OCI-LY7 (cell line): ENCODE measurements at regions not wholly inside any gene's neighbourhood (a gene's known extent, or its start where the extent isn't known, plus 50 kb on each side); places are given as distances from the start of the nearest gene placed in this dataset.

Experiments used
- BruUV-seq: library from RNA; stranded (reverse); fragments of 400-500 nt; replicated peaks from 2 replicates; lab custom pipeline; 2021; lab: Mats Ljungman, UMichigan
- CTCF ChIA-PET: fragments of 300-600 bp; sonication (Branson Sonifier 250); formaldehyde crosslinking; loops from one replicate; lab custom pipeline; 2022; ENCODE audit warnings: antibody characterized with exemption; ENCODE audit not compliant: unreplicated experiment; lab: Charles Lee
- POLR2A ChIA-PET: fragments of 300-600 bp; sonication (Branson Sonifier 250); formaldehyde crosslinking; loops from one replicate; lab custom pipeline; 2022; ENCODE audit warnings: antibody characterized with exemption; lab: Charles Lee
- DNase-seq: peaks from one replicate; pipeline ENCODE4 v3.0.0-alpha.2; 2015; ENCODE audit warnings: low spot score
- H2AFZ ChIP-seq: fragments of 200-600 bp; sonication (generic), shearing (Covaris generic); 2 replicates; pipeline ENCODE4 v1.6.1; 2014; ENCODE audit warnings: mild to moderate bottlenecking, antibody characterized with exemption, low read length, moderate library complexity
- H3K27ac ChIP-seq: fragments of 200-600 bp; sonication (generic); 2 replicates; pipeline ENCODE4 v1.5.1; 2014; ENCODE audit warnings: mixed run types, low read depth, mild to moderate bottlenecking, moderate library complexity, low read length, inconsistent platforms; ENCODE audit not compliant: poor library complexity, severe bottlenecking
- H3K36me3 ChIP-seq: fragments of 200-600 bp; sonication (generic); 2 replicates; pipeline ENCODE4 v1.6.1; 2014; ENCODE audit warnings: mild to moderate bottlenecking, antibody characterized with exemption, low read length, moderate library complexity, mixed read lengths; ENCODE audit not compliant: insufficient read depth
- H3K4me1 ChIP-seq: fragments of 200-600 bp; sonication (generic); 2 replicates; pipeline ENCODE4 v1.5.1; 2014; ENCODE audit warnings: mild to moderate bottlenecking, low read length; ENCODE audit not compliant: insufficient read depth, poor library complexity, severe bottlenecking
- H3K4me2 ChIP-seq: fragments of 200-600 bp; sonication (generic); 2 replicates; pipeline ENCODE4 v1.6.1; 2014; ENCODE audit warnings: mild to moderate bottlenecking, low read length
- H3K4me3 ChIP-seq: fragments of 200-600 bp; sonication (generic); 2 replicates; pipeline ENCODE4 v1.5.1; 2014; ENCODE audit warnings: mild to moderate bottlenecking, low read depth, low read length; ENCODE audit not compliant: poor library complexity, severe bottlenecking
- H3K79me2 ChIP-seq: fragments of 200-600 bp; sonication (generic); 2 replicates; pipeline ENCODE4 v1.6.1; 2016; ENCODE audit warnings: low read depth, mild to moderate bottlenecking, low read length, moderate library complexity, mixed read lengths; ENCODE audit not compliant: insufficient read depth
- H3K9me2 ChIP-seq: fragments of 200-600 bp; sonication (generic); 2 replicates; pipeline ENCODE4 v1.6.1; 2016; ENCODE audit warnings: mild to moderate bottlenecking, low read length, mixed read lengths; ENCODE audit not compliant: insufficient read depth
- H3K9me3 ChIP-seq: fragments of 200-600 bp; sonication (generic); 2 replicates; pipeline ENCODE4 v1.6.1; 2014; ENCODE audit warnings: mild to moderate bottlenecking, mixed run types, low read length, mixed read lengths
- H4K20me1 ChIP-seq: fragments of 200-600 bp; sonication (generic); 2 replicates; pipeline ENCODE4 v1.6.1; 2014; ENCODE audit warnings: mild to moderate bottlenecking, antibody characterized with exemption, low read length, moderate library complexity, mixed read lengths; ENCODE audit not compliant: insufficient read depth
- CTCF ChIP-seq: fragments of 200-600 bp; sonication (generic); conservative IDR thresholded peaks from 2 replicates; pipeline ENCODE4 v1.5.1; 2014; ENCODE audit warnings: mild to moderate bottlenecking, antibody characterized with exemption, low read length, moderate library complexity, mixed read lengths
- EZH2phosphoT487 ChIP-seq: fragments of 200-600 bp; sonication (generic); IDR thresholded peaks from 2 replicates; pipeline ENCODE4 v1.6.1; 2018; ENCODE audit warnings: low read depth, borderline replicate concordance, mild to moderate bottlenecking, mixed run types, antibody characterized with exemption, low read length, moderate library complexity, mixed read lengths
- intact Hi-C: fragments of 100-400 bp; cut with micrococcal nuclease; formaldehyde crosslinking; loops from one replicate; pipeline ENCODE4 v1.10.0; 2022; ENCODE audit not compliant: unreplicated experiment

DNA sequence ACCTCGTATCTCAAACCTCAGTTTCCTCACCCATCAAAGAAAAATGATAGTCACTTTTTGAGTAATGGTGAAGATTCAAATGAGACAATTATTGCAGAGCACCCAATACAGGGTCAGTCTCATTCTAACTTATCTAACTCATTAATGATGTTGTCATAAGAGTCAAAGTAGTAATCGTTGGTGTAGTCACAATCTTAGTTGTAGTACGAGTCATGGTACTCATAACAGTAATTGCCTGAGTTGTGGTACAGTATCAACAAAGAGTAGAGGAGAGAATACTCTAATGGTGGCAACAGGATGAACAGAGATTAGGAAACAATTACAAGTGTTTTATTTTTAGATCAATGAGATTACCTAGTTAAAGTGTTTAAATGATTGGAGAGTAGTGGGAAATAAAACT is 93.6 kb upstream of the TMTC2 start:
- H3K4me2 ChIP-seq, result no peak overlapping the region
- no TSS peak for BruUV-seq
- intact Hi-C loops, result no loop called here
- POLR2A ChIA-PET, result no interaction called here
- no peaks in the 10 kb centered on the region for H3K4me1 ChIP-seq
- H3K4me3 ChIP-seq, result no peak overlapping the region
- no peaks in the 10 kb centered on the region for H4K20me1 ChIP-seq
- no peaks in the 10 kb centered on the region for H3K9me2 ChIP-seq
- H3K9me3 ChIP-seq, result no peaks in the 10 kb centered on the region
- DNase-seq, result no peak
- TF ChIP-seq EZH2phosphoT487, result no peak
- no peak for TF ChIP-seq CTCF
- no peak overlapping the region for H2AFZ ChIP-seq
- no peaks in the 10 kb centered on the region for H3K36me3 ChIP-seq
- CTCF ChIA-PET, result no interaction called here
- no peak overlapping the region for H3K27ac ChIP-seq
- no peaks in the 10 kb centered on the region for H3K79me2 ChIP-seq

- POLR2A ChIA-PET, result no interaction called here
- no peak overlapping the region for H3K4me3 ChIP-seq
- H3K9me3 ChIP-seq, result no peaks in the 10 kb centered on the region
- CTCF ChIA-PET, result no interaction called here
- intact Hi-C loops, result no loop called here
- no peaks in the 10 kb centered on the region for H3K36me3 ChIP-seq
- no peak for TF ChIP-seq CTCF
- no peak for TF ChIP-seq EZH2phosphoT487
- no peaks in the 10 kb centered on the region for H3K9me2 ChIP-seq
- no peaks in the 10 kb centered on the region for H3K79me2 ChIP-seq
- DNase-seq, result no peak
- H2AFZ ChIP-seq, result no peak overlapping the region
- no peak overlapping the region for H3K4me2 ChIP-seq
- H4K20me1 ChIP-seq, result no peaks in the 10 kb centered on the region
- no peak overlapping the region for H3K27ac ChIP-seq
- no TSS peak for BruUV-seq
- H3K4me1 ChIP-seq, result no peaks in the 10 kb centered on the region
Measured at GRCh38 chr12:82593901-82594396, 92.8 kb upstream of the TMTC2 start.

- ChIA-PET POLR2A (interaction anchor here (0.6 kb wide), 1 partner anchor 38 kb away, joined by 3 read pairs; no protein-coding TSS in a partner anchor), CTCF (no interaction called here)
- Histone ChIP-seq H3K36me3 (no peaks in the 10 kb centered on the region), H3K4me1 (no peaks in the 10 kb centered on the region), H2AFZ (no peak overlapping the region), H3K9me3 (no peaks in the 10 kb centered on the region), H3K4me3 (no peak overlapping the region), H3K27ac (no peak overlapping the region), H3K79me2 (no peaks in the 10 kb centered on the region), H4K20me1 (no peaks in the 10 kb centered on the region), H3K9me2 (no peaks in the 10 kb centered on the region), H3K4me2 (no peak overlapping the region)
- DNase-seq, result no peak
- TF ChIP-seq CTCF (no peak), EZH2phosphoT487 (no peak)
- no TSS peak for BruUV-seq
- intact Hi-C loops, result no loop called here
Measured at GRCh38 chr12:82595941-82596340, 90.8 kb upstream of the TMTC2 start.
